Right forelimb (tissue), 1 donor: ENCODE measurements at regions not wholly inside any gene's neighbourhood (a gene's known extent, or its start where the extent isn't known, plus 50 kb on each side); places are given as distances from the start of the nearest gene placed in this dataset.
A peak's percentile ranks its signal among the peaks of the same experiment; 100 is the strongest.

Experiments used
- DNase-seq: peaks from one replicate; pipeline ENCODE4 v3.0.0-alpha.2; 2018

DNA sequence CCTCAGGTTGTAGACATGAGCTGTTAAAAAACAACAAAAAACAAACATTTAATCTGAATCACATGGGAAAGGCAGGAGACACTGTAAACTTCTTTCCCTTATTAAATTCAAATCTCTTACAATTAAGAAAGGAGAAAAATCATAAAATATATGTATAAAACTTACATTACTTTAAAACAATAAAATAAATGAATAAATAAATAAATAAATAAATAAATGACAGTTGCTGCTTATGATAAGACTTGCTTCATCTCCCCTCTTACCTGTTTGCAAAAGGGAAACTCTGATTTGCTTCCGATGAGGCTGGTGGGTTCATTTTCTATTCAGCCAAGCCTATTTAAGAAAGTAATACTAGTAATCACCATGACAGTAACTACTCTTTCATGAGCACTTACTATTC is 353.4 kb upstream of the TBL1XR1 start:
- no peak for DNase-seq

DNA sequence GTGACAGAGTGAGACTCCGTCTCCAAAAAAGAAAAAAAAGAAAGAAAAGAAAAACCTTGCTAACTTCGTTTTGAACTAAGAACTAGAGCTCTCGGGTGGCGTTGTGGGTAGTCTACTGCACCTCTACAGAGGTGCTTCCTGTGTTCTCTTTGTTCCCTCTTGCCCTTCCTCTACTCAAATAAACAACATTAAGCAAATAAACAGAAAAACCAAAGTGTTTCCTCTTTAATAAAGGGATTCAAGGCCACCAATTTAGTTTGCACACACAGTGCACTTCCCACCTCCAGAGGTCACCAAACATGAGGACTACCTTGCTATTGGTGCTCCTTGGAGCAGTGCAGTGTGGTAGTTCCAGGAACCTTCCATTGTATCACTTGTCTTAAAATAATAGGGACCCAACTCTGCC is 354.2 kb upstream of the TBL1XR1 start:
- no peak for DNase-seq

DNA sequence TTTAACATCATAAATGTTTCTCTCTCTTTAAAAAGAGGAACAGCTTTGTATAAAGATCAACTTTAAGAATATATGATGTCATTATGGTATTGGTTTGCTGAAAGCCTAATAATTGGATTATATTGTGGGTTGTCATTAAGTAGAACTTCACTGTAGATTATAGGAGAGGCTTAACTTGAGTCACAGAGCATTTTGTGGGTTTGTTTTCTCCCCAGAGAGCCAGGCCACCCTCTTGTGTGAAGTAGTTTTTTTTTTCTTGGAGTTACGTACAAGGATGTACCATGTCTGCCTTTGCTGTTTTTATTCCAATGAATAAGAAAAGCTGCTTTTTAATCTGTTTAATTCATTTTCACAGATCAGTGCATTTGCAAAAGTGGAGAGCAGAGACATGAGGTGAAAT is 354.8 kb upstream of the TBL1XR1 start:
- DNase-seq: no peak

DNA sequence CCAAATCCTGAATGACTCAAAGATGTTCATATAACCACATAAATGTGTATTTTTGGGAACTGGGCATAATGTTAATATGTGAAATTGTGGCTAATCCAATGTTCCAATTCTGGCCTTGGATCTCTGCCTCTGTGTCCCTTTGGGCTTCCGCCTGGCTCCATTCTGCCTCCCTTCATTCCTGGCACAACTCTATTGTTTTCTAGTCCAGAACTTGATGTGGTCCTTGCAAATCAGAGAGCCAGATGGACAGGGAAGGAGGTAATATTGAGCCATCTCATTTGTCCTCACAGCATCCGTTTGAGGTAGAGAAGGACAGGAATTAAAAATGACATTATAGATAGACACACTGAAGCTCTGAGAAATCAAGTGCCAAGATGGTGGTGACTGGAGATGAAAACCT is 355.7 kb upstream of the TBL1XR1 start:
- DNase-seq: no peak

DNA sequence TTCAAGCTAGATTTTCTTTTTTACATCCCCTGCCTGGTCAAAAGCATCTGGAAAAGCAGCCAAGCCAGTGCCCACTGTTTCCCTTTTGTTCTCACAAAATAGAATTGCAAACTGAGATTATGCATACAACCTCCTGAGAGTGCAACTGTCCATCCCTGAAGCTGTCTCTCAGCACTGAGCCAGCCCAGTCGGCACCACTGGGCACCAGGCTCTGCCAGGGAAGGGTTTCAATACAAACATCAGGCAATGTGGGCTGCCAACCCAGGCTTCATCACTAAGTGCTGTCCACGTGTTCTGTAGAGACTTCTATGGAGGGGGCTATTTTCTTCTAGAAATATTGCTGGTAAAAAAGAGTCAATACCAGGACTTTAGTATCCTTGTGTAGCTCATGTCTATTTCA is 356.3 kb upstream of the TBL1XR1 start:
- DNase-seq: no peak

DNA sequence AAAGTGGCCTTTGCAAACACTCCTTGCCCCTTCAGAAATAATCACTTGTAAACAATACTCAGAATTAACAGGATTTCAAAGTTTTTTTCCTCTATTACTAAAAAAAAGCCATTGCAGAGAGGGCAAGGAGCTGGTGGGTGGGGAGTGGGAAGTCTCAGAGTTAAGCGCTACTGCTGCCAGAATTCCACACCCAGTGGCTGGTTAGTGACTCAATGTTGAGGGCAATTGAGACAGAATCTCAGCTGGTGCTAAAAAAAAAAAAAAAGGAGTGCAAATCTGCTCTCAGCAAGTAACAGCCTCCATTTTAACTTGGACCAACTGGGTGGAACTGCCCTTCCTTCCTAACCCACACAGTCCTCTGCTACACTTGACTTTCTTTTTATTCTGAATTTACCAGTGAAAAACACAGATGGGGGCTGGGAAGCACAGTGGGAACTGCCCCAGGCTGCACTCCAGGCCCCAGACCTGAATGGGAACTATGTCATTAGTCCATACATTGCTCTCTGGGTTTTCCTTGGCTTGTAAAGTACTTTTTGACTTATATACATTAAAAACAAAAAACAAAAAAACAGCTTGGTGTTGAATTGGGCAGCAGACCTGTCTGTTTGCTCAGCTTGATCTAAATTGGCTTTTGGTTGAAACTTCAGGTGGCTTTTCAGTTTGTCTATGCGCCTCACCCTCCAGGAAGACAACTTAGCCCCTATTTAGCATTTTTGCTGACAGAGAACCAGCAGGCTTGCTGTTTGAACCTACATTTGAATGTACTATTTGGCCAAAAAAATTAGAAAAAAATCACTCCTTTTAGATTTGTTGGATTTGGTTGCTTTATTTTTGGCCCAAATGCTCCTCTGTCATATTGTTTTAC is 357.8 kb upstream of the TBL1XR1 start:
- no peak for DNase-seq

DNA sequence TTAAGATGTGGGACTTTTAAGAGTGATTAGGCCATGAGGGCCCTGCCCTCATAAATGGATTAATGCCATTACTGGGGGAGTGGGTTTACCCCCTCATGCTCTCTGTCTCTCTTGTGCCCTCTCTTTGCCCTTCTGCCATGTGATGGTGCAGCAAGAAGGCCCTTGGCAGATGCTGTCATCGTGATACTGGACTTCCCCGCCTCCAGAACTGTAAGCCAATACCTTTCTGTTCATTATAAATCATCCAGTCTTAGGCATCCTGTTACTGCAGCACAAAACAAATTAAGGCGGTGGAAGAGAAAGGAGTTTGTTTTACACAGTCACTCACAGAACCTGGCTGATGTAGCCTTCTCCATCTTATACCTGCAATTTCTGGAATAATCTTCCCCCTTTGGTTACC is 360.3 kb upstream of the TBL1XR1 start:
- DNase-seq: no peak

DNA sequence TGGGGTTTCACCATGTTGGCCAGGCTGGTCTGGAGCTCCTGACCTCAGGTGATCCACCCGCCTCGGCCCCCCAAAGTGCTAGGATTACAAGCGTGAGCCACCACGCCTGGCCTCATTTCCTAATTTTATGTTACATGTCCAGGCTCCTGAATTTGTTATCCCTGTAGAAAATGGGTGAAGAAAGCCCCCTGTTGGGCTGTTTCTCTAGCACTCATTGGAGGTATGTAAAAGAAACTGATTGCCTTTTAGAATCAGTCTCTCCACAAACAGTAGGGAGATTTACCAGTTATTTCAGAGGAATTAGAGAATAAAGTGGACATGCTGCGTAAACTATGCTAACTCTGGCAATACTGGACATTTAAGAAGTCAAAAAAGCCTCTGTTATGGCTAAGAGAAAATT is 364.1 kb upstream of the TBL1XR1 start:
- DNase-seq: no peak

DNA sequence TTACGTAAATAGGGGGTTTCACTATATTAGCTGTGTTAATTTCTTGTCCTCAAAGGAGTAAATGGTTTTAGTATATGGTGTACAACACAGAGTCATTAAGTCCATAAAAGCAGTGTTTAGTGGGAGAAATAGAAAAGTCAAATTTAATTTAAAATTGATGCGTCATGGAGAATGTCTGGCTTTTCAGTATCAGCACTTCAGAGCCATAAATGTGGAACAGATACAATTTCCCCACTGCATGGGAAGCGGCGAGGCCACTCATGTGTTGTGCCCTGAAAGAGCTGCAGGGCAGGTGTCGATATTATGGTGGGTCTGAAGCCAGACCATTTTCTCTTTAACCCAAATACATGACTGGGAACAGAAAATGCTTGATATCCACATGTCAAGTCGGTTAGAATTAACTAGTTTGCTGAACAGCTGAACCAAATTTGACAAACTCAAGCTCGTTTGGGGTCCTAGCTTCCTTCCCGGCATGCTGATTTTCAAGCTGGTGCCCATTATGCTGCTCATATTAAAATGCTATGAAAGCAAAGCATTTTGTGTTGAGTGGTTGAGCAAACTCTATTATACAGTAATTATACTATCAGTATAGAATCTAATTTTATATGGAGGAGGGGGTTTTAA is 364.6 kb upstream of the TBL1XR1 start:
- DNase-seq: no peak

DNA sequence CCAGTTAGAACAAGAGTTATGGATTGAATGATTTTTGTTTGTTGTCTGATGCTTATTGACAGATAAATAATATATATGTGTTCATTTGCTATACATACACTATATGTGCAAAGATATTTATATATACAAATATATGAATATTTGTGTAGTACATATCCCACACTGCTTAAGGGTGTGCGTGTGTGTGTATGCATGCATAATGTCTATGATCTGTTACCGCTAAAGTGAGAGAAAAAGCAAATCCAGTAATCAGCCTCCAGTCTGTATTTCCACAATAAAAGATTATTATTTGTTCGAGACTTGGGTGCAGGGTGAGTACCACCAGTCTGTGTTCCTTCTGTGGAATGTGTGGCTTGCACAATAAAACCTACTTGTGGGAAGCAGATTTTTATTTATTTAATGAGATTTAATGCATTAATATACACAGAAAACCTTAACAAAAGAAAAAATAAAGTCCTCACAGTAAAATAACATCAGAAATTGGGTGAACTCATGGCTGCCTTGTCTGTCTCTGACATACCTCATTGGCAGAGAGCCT is 366.0 kb upstream of the TBL1XR1 start:
- DNase-seq: no peak

DNA sequence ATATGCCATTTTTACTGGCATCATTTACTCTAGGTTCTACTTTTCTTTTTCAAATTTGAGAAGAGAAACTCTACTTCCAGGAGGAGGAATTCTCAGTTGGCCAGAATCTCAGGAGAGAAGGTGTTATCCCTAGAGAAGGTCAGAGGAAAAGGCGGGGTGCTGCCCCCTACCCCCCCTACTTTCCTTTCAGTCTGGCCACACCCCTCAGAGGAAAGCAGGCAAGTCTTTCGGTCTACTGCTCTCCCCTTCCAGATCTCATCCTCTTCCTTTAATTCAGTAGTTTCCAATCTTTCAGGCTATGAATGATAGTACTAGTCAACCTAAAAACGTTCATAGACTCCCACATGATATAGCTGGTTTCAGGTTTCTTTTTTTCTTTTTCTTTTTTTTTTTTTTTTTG is 366.5 kb upstream of the TBL1XR1 start:
- DNase-seq: no peak

DNA sequence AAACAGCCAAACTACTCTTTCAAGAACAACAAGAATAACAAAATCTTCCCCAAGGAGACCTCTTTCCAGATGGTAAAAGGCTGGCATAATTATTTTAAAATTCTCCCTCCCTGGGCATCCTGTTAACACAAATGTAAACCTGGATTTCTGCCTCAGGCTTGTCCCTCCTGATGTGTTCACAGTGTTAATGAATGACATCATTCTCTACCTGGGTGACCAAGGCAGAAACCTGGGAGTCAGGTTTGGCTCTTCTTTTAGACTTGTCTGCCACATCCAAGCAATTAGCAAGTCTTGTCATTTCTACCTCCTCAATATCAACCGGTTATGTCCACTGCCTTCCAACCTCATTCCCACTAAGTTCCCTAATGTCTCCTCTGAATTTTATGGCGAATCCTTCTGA is 368.7 kb upstream of the TBL1XR1 start:
- DNase-seq: no peak

DNA sequence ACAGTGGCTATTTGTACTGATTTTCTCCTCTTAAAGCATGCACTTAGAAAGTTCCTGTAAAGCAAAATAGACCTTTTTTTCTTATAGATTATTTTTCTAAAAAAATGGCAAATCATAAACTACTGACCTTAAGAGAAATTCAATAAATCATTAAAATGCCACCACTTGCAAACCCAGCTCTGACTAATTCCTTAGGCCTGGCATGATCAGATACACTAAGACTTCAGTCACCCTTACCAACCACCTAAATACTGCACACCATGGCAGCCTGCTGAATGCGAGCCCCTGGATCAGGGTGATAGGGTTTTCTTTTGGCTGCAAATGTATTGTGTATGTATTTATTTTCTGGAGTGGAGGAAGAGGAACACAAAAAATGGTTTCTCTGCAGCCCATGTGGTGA is 370.6 kb upstream of the TBL1XR1 start:
- no peak for DNase-seq

DNA sequence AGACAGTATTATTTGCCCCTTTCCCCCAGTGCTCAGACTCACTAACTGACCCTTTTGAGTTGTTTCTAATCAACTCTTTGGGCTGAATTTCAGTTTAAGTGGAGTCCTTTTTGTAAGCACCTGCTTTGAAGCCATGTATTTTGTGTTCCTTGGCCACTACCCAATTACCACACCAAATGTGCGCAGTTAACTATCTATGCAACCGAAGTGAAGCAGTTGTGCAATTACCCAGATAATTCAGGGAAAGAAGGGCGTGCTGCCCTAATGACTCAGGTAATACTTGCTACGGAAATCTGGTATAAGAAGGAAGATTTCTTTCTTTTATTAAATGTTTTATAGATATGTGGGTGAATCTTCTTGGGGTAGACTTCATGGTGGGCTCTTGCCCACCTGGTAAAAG is 371.9 kb upstream of the TBL1XR1 start:
- no peak for DNase-seq

DNA sequence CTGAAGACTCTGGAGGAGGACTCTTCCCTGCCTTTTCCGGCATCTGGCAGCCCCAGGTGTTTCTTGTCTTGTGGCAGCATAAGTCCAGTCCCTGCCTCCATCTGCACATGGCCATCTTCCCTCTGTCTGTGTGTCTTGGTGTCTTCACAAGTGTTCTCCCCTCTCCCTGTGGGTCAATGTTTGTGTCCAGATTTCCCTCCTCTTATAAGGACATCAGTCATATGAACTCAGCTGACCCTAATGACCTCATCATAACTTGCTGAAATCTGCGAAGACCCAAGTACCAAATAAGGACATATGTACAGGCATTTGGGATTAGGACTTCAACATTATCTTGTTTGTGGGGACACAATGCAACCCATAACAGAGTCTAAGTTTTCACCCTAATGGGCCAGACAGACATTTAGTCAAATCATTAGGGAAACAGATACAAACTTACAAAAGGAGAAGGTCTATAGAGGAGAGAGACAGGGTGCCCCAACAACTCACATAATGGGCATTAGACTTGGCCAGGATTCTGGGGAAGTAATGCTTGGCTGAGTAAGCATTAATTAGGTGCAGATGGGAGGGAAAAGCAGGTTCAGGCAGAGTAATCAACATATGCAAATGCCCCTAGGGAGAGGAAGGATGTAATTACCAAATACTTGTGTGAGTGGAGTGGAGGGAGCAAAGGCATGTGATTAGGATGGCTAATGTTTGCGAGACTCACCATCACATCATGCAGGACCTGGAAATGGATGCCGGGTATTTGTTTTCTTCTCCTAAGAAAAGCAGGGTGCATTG is 372.8 kb upstream of the TBL1XR1 start:
- no peak for DNase-seq

DNA sequence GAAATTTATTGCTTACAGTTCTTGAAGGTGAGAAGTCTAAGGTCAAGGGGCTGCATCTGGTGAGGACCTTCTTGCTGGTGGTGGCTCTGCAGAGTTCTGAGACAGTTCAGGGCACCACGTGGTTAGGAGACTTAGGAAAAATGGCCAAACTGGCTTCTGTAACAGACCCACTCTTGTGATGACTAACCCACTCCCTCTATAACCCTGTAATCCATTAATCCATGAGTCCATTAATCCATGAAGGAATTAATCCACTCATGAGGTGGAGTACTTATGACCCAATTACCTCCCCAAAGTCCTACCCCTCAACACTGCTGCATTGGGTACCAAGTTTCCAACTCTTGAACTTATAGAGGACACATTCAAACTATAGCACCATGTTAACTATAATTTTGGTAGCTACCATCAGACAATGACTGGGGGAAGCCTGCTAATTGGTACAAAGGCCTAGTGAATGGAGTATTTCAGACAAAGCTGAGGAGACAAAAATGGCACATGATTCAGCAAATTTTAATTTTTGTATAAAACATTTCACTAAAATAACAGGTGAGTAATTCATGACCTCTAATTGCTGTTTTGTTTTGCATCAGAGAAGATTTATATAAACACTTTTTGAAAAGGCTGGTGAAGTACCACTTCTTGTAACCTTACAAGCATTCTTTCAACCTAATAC is 374.1 kb upstream of the TBL1XR1 start:
- no peak for DNase-seq

DNA sequence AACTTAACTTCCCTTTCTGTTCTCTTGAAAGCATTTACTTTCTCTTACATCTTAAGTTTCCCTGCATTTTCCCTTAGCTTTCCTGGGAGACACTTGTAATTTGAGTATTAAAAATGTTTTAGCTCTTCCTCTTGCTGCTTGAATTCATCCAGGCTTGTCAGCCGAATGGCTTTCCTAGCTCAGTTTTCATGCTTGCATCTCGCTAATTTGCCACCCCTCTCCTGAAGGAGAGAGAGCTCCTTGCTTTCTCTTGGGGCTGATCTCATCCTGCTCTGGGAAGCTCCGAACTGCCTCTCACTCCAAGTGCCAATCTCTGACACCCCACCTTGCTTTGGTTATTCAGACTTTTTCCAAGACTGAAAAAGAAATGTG is 374.6 kb upstream of the TBL1XR1 start:
- DNase-seq: no peak

DNA sequence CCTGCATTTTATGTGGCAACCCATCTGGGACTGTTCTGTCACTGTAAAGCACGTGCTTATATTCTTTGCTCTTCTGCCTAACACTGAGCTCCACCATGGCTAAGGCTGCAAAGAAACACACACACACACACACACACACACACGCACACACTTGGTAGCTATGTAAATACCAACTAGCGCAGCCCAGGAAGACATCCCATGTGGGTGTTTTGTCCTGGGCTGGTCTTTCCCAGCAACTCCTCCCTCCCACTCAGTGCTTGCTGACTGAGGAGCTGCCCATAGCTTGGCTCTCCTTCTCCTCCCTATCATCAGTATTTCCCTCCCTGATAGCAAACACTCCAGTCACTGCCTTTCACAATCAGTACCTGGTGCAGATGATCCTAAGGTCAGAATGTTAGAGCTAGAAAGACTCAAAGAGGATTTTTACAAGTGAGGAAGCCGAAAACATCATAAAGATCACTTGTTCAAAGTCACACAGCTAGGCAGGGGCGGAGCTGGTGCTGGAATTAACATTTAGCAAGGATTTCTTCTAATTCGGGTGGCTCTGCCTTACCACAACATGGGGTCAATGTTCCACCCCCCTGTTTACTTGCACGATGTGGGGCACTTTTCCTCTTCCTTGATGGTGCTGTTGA is 377.1 kb upstream of the TBL1XR1 start:
- DNase-seq: peak; percentile 53

DNA sequence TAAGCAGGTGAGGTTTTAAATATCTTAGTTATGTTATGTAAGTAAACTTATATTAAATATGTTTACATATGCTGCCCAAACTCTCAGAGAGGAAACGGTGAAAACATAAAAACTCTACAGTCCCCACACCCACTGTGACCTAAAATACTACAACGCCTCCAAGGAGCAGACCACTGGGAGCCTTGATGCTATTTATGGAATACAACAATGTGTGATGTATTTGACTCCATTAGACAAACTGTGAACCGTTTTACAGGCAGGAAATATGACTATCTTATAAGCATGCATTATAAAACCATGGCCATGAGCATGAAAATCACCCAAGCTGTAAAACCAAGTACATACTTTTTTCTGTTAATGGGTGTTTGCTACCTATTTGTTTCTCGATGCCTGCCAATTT is 379.5 kb upstream of the TBL1XR1 start:
- no peak for DNase-seq

DNA sequence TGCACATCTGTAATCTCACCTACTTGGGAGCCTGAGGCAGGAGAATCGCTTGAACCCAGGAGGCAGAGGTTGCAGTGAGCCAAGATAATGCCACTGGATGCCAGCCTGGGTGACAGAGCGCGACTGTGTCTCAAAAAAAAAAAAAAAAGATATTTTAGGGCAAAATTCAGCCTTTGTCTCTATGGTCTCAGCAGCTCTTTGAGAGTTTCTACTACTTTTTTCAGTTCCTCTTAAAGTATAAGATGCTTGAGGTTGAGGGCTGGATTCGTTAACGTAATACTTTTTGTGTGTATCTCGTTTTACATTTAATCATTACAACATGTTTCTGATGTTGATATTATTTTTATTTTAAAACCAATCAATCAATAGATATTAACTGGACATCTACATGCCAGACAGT is 381.2 kb upstream of the TBL1XR1 start:
- no peak for DNase-seq

DNA sequence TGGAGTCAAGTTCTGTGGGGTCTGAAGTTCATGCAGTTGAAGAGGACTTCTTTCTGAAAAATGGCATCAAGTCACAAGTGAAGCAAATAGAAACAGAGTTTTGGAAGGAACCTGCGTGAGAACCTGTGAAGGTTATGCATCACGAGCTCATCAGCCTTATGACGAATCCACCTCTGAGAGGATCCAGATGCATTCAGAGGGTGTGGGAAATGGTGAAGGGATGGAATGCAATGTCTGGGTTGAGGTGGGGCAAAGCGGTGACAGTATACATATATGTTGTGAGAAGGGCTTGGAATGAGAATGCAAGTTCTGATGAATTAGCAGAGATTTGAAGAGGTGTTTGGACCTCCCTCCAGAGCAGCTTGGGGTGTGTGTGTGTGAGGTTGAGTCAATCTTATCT is 382.1 kb upstream of the TBL1XR1 start:
- no peak for DNase-seq

DNA sequence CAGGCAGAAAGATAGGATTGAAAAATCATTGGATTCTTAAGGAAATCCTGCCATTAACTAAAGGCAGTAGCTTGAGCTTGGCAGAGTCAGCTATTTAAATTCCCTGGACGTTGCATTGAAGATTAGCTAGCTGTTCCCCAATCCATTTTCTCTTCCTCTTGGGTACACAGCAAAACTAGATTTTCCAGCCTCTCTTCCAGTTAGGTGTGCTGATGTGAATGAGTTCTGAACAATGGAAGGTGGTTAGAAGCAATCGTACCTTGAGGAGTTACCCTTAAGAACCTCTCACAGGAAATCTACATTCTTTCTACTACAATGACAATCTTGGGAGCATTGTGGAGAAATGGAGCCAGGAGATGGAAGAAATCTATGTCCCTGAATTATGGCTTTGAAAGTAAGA is 383.2 kb upstream of the TBL1XR1 start:
- DNase-seq: no peak

DNA sequence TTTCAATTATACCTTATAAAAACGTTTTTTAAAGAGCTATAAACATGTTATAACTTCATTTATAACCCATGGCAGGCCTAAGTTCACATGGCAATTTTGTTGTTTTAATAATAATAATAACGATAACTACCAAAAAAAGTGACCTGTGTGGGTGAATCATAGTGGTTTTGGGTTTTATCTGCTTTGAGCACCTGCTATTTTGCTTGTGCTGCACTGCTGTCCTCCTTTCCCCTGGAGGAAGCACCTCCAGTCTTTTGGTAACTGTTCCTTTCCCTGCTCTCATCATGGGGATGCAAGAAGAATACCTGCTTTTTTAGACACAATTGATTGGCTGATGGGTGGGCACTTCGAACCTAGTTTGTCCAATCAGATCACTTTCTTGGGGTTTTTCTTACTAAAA is 388.0 kb upstream of the TBL1XR1 start:
- no peak for DNase-seq
